ENCODE measurements at regions not wholly inside any gene's neighbourhood (a gene's known extent, or its start where the extent isn't known, plus 50 kb on each side); places are given as distances from the start of the nearest gene placed in this dataset.

- H3K4me3 ChIP-seq (ENCODE audit: low read length) = no peak overlapping the region
Observed at GRCh38 chr7:119439192-119439591, 833.8 kb upstream of the KCND2 start.

DNA sequence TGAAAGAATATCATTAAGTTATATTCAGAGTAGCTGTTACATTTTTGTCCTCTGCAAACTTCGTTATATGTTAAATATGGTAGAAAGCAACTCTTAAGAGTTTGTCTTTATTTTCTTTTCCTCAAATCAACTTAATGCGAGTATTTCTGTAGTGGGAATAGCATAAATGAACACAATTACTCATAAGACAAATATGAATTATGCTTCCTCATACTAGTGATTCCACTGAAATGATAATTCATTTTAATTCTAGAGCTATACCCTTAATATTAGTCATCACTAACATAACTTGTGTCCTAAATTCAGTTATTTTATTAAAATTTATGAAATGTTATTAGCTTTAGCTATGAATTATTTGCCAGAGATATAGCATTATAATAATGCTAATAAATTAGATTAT, 820.6 kb upstream of the KCND2 start:
- Histone ChIP-seq H3K4me1 (ENCODE audit: control insufficient read depth, low read length) (no peaks in the 10 kb centered on the region), H3K36me3 (ENCODE audit: control insufficient read depth, low read length) (no peaks in the 10 kb centered on the region), H3K4me2 (ENCODE audit: low read length) (no peak overlapping the region), H3K27ac (ENCODE audit: low read depth, low read length) (no peak overlapping the region), H3F3A (ENCODE audit: control insufficient read depth, insufficient read depth) (no peaks in the 10 kb centered on the region), H4K20me1 (ENCODE audit: control insufficient read depth, insufficient read depth, low read depth, low read length) (no peaks in the 10 kb centered on the region), H3K79me2 (ENCODE audit: control insufficient read depth, low read length) (no peaks in the 10 kb centered on the region), H3K9me3 (ENCODE audit: control insufficient read depth, insufficient read depth, low read length) (no peaks in the 10 kb centered on the region), H3K27me3 (ENCODE audit: control insufficient read depth, low read length) (no peaks in the 10 kb centered on the region), H3K9me2 (replicated peaks; ENCODE audit: control insufficient read depth, low read length) (no peaks in the 10 kb centered on the region; the same call in 1 of the 2 replicates), H3K4me3 (ENCODE audit: low read length) (no peak overlapping the region)
- TF ChIP-seq EZH2phosphoT487 (IDR thresholded peaks at IDR 0.05; ENCODE audit: borderline replicate concordance, low read length) = no peak
- TF ChIP-seq, protein P1, sequence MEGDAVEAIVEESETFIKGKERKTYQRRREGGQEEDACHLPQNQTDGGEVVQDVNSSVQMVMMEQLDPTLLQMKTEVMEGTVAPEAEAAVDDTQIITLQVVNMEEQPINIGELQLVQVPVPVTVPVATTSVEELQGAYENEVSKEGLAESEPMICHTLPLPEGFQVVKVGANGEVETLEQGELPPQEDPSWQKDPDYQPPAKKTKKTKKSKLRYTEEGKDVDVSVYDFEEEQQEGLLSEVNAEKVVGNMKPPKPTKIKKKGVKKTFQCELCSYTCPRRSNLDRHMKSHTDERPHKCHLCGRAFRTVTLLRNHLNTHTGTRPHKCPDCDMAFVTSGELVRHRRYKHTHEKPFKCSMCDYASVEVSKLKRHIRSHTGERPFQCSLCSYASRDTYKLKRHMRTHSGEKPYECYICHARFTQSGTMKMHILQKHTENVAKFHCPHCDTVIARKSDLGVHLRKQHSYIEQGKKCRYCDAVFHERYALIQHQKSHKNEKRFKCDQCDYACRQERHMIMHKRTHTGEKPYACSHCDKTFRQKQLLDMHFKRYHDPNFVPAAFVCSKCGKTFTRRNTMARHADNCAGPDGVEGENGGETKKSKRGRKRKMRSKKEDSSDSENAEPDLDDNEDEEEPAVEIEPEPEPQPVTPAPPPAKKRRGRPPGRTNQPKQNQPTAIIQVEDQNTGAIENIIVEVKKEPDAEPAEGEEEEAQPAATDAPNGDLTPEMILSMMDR (IDR thresholded peaks at IDR 0.05; ENCODE audit: low read depth, low read length, poor library complexity, severe bottlenecking) = no peak

More at GRCh38 chr7:119439192-119439591, 833.8 kb upstream of the KCND2 start:
- Histone ChIP-seq H3K27ac (ENCODE audit: low read depth, low read length) (no peak overlapping the region), H3K4me1 (ENCODE audit: control insufficient read depth, low read length) (no peaks in the 10 kb centered on the region), H3K4me2 (ENCODE audit: low read length) (no peak overlapping the region), H3K36me3 (ENCODE audit: control insufficient read depth, low read length) (no peaks in the 10 kb centered on the region), H4K20me1 (ENCODE audit: control insufficient read depth, insufficient read depth, low read depth, low read length) (no peaks in the 10 kb centered on the region), H3K9me2 (replicated peaks; ENCODE audit: control insufficient read depth, low read length) (no peaks in the 10 kb centered on the region), H3K79me2 (ENCODE audit: control insufficient read depth, low read length) (no peaks in the 10 kb centered on the region), H3K27me3 (ENCODE audit: control insufficient read depth, low read length) (no peaks in the 10 kb centered on the region), H3F3A (ENCODE audit: control insufficient read depth, insufficient read depth) (no peaks in the 10 kb centered on the region), H3K9me3 (ENCODE audit: control insufficient read depth, insufficient read depth, low read length) (no peaks in the 10 kb centered on the region)
- TF ChIP-seq, protein P1 (IDR thresholded peaks at IDR 0.05; ENCODE audit: low read depth, low read length, poor library complexity, severe bottlenecking) = no peak
- TF ChIP-seq EZH2phosphoT487 (IDR thresholded peaks at IDR 0.05; ENCODE audit: borderline replicate concordance, low read length) = no peak

GRCh38 chr7:119465798-119466305, 807.1 kb upstream of the KCND2 start:
- H4K20me1 ChIP-seq (ENCODE audit: control insufficient read depth, insufficient read depth, low read depth, low read length) = no peaks in the 10 kb centered on the region
- TF ChIP-seq EZH2phosphoT487 (IDR thresholded peaks at IDR 0.05; ENCODE audit: borderline replicate concordance, low read length) = no peak
- TF ChIP-seq, protein P1 (IDR thresholded peaks at IDR 0.05; ENCODE audit: low read depth, low read length, poor library complexity, severe bottlenecking) = no peak
- no peaks in the 10 kb centered on the region for H3F3A ChIP-seq (ENCODE audit: control insufficient read depth, insufficient read depth)

More at GRCh38 chr7:119465798-119466305, 807.1 kb upstream of the KCND2 start:
- Histone ChIP-seq H3K4me1 (ENCODE audit: control insufficient read depth, low read length) (no peaks in the 10 kb centered on the region), H3K4me2 (ENCODE audit: low read length) (no peak overlapping the region), H3K27ac (ENCODE audit: low read depth, low read length) (no peak overlapping the region), H3K9me3 (ENCODE audit: control insufficient read depth, insufficient read depth, low read length) (no peaks in the 10 kb centered on the region; the same call in 1 of the 2 replicates), H3K36me3 (ENCODE audit: control insufficient read depth, low read length) (no peaks in the 10 kb centered on the region), H3K4me3 (ENCODE audit: low read length) (no peak overlapping the region), H3K9me2 (replicated peaks; ENCODE audit: control insufficient read depth, low read length) (no peaks in the 10 kb centered on the region; the same call in 1 of the 2 replicates), H3K27me3 (ENCODE audit: control insufficient read depth, low read length) (no peaks in the 10 kb centered on the region), H3K79me2 (ENCODE audit: control insufficient read depth, low read length) (no peaks in the 10 kb centered on the region)

Data from DOHH2 (cell line).